ENCODE measurements at regions not wholly inside any gene's neighbourhood (a gene's known extent, or its start where the extent isn't known, plus 50 kb on each side); places are given as distances from the start of the nearest gene placed in this dataset.

- peak overlapping the region in 7 of 10 donors; percentile 14 to 86 (median 68) for H3K27ac ChIP-seq
- intact Hi-C loops (cut with DNase I) = no loop called here
- peaks cover 0 to 6% (median 0%) of the 10 kb centered on the region in 9 donors for H3K4me1 ChIP-seq
- TF ChIP-seq, protein P1, sequence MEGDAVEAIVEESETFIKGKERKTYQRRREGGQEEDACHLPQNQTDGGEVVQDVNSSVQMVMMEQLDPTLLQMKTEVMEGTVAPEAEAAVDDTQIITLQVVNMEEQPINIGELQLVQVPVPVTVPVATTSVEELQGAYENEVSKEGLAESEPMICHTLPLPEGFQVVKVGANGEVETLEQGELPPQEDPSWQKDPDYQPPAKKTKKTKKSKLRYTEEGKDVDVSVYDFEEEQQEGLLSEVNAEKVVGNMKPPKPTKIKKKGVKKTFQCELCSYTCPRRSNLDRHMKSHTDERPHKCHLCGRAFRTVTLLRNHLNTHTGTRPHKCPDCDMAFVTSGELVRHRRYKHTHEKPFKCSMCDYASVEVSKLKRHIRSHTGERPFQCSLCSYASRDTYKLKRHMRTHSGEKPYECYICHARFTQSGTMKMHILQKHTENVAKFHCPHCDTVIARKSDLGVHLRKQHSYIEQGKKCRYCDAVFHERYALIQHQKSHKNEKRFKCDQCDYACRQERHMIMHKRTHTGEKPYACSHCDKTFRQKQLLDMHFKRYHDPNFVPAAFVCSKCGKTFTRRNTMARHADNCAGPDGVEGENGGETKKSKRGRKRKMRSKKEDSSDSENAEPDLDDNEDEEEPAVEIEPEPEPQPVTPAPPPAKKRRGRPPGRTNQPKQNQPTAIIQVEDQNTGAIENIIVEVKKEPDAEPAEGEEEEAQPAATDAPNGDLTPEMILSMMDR (IDR thresholded peaks at IDR 0.05) = peak in 3 of 9 donors; percentile 9 to 26 (median 10)
- 60 to 74% methylated on average over 3 of the region's 3 CpGs for WGBS, 2 donors
- peak; percentile 63 to 98 (median 90) for ATAC-seq
- H3K36me3 ChIP-seq = no peaks in the 10 kb centered on the region
- H3K4me3 ChIP-seq = no peak overlapping the region
- DNase-seq = peak in 1 of 2 donors; percentile 6
- no peaks in the 10 kb centered on the region for H3K27me3 ChIP-seq
- H3K9me3 ChIP-seq = peaks cover 0 to 5% (median 0%) of the 10 kb centered on the region in 11 donors
Observed at GRCh38 chr3:95134693-95135413, 1072.0 kb downstream of the NSUN3 start.

GRCh38 chr3:95148107-95148506 lies 1085.2 kb downstream of the NSUN3 start:
- no peaks in the 10 kb centered on the region for H3K36me3 ChIP-seq

GRCh38 chr3:95151590-95151989 lies 1088.7 kb downstream of the NSUN3 start:
- Histone ChIP-seq H3K36me3 (no peaks in the 10 kb centered on the region), H3K4me3 (no peak overlapping the region), H3K27me3 (no peaks in the 10 kb centered on the region), H3K4me1 (no peaks in the 10 kb centered on the region), H3K27ac (no peak overlapping the region), H3K9me3 (peaks cover 0 to 15% (median 0%) of the 10 kb centered on the region in 11 donors)
- TF ChIP-seq, protein P1 (IDR thresholded peaks at IDR 0.05) = no peak
- WGBS, 2 donors = 23 to 26% methylated on average over 2 of the region's 2 CpGs
- intact Hi-C loops (cut with DNase I) = no loop called here
- ATAC-seq = no peak
- no peak for DNase-seq

More at GRCh38 chr3:95148107-95148506, 1085.2 kb downstream of the NSUN3 start:
- intact Hi-C loops (cut with DNase I) = no loop called here
- TF ChIP-seq, protein P1 (IDR thresholded peaks at IDR 0.05) = no peak
- no peaks in the 10 kb centered on the region for H3K9me3 ChIP-seq
- no peak overlapping the region for H3K27ac ChIP-seq
- H3K4me3 ChIP-seq = no peak overlapping the region
- no peaks in the 10 kb centered on the region for H3K4me1 ChIP-seq
- WGBS, 2 donors = 86 to 93% methylated on average over 3 of the region's 3 CpGs
- DNase-seq (no peak), ATAC-seq (no peak)
- no peaks in the 10 kb centered on the region for H3K27me3 ChIP-seq

DNA sequence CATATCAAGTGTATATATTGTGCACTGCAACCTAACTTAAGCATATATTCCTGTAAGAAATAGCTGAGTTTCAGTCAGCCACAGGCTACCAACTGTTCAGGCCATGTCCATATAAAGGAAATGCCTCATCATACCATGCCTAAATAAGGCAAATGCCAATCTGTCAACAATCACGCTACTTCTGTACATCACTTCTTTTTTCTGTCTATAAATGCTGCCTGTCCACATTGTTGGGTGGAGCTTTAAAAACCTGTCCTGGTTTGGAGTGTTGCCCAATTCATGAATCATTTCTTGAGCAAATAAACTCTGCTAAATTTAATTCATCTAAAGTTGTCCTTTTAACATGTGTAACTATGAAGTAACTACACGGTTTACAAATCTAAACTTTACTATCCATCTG lies 1091.9 kb downstream of the NSUN3 start:
- no peaks in the 10 kb centered on the region for H3K36me3 ChIP-seq
- TF ChIP-seq, protein P1 (IDR thresholded peaks at IDR 0.05) = no peak
- DNase-seq (no peak), ATAC-seq (no peak)
- no peak overlapping the region for H3K27ac ChIP-seq
- H3K4me3 ChIP-seq = no peak overlapping the region
- 77 to 84% methylated on average over 2 of the region's 2 CpGs for WGBS, 2 donors
- H3K4me1 ChIP-seq = no peaks in the 10 kb centered on the region
- peaks cover 0 to 41% (median 0%) of the 10 kb centered on the region in 11 donors for H3K9me3 ChIP-seq
- no peaks in the 10 kb centered on the region for H3K27me3 ChIP-seq
- intact Hi-C loops (cut with DNase I) = no loop called here

All from heart right ventricle (tissue), 16 donors.